AG08395 (cell line): ENCODE measurements at regions not wholly inside any gene's neighbourhood (a gene's known extent, or its start where the extent isn't known, plus 50 kb on each side); places are given as distances from the start of the nearest gene placed in this dataset.
"Not testable (repeated sequence)": the region's sequence is repeated elsewhere in the genome, so short reads cannot be mapped to it uniquely, and the experiment has no call there.

ENCODE experiments used
- DNase-seq: peaks from one replicate; pipeline ENCODE4 v3.0.0; 2012; ENCODE audit warnings: mixed read lengths, low spot score

GRCh38 chr7:17558135-17558534, 259.7 kb downstream of the AHR start:
- DNase-seq, result no peak

GRCh38 chr7:17558558-17559332, 260.3 kb downstream of the AHR start:
- DNase-seq, result peak; percentile 31

- no peak for DNase-seq
Measured at GRCh38 chr7:17559388-17559787, 260.9 kb downstream of the AHR start.

GRCh38 chr7:17560516-17560915, 262.1 kb downstream of the AHR start:
- DNase-seq, result no peak

- no peak for DNase-seq
Measured at GRCh38 chr7:17560966-17561365, 262.5 kb downstream of the AHR start.

GRCh38 chr7:17564678-17565212, 266.3 kb downstream of the AHR start:
- DNase-seq, result no peak

GRCh38 chr7:17580141-17580540, 281.7 kb downstream of the AHR start:
- DNase-seq, result peak; percentile 80

- no peak for DNase-seq
Measured at GRCh38 chr7:17580856-17581255, 282.4 kb downstream of the AHR start.

GRCh38 chr7:17581301-17581700, 282.8 kb downstream of the AHR start:
- no peak for DNase-seq

GRCh38 chr7:17582696-17583095, 284.2 kb downstream of the AHR start:
- not testable (repeated sequence) for DNase-seq

- no peak for DNase-seq
Measured at GRCh38 chr7:17583786-17584185, 285.3 kb downstream of the AHR start.

- DNase-seq, result peak; percentile 61
Measured at GRCh38 chr7:17584822-17585221, 286.4 kb downstream of the AHR start.

GRCh38 chr7:17586711-17587110, 288.3 kb downstream of the AHR start:
- DNase-seq, result no peak

GRCh38 chr7:17588730-17589129, 290.3 kb downstream of the AHR start:
- DNase-seq, result no peak

- DNase-seq, result no peak
Measured at GRCh38 chr7:17589671-17590070, 291.2 kb downstream of the AHR start.

- DNase-seq, result no peak
Measured at GRCh38 chr7:17590221-17590620, 291.8 kb downstream of the AHR start.

GRCh38 chr7:17593819-17594419, 295.5 kb downstream of the AHR start:
- peak; percentile 26 for DNase-seq

GRCh38 chr7:17595546-17595945, 297.1 kb downstream of the AHR start:
- DNase-seq, result no peak

GRCh38 chr7:17598305-17598704, 299.9 kb downstream of the AHR start:
- DNase-seq, result no peak

GRCh38 chr7:17598846-17599245, 300.4 kb downstream of the AHR start:
- no peak for DNase-seq

- no peak for DNase-seq
Measured at GRCh38 chr7:17599733-17600339, 301.4 kb downstream of the AHR start.

GRCh38 chr7:17600340-17600752, 301.9 kb downstream of the AHR start:
- peak; percentile 77 for DNase-seq

- DNase-seq, result no peak
Measured at GRCh38 chr7:17601921-17602320, 303.5 kb downstream of the AHR start.
